Sigmoid colon (tissue), 4 donors: ENCODE measurements at regions not wholly inside any gene's neighbourhood (a gene's known extent, or its start where the extent isn't known, plus 50 kb on each side); places are given as distances from the start of the nearest gene placed in this dataset.
"Not testable (repeated sequence)": the region's sequence is repeated elsewhere in the genome, so short reads cannot be mapped to it uniquely, and the experiment has no call there.

Experiments used
- CTCF ChIP-seq, 4 experiments: fragments of 450-650 bp in 3 of 4; fragments of 200-600 bp in 1 of 4; IDR thresholded peaks; one replicate each; pipeline ENCODE4 v1.5.1; 2016 to 2019; ENCODE audit warnings: antibody characterized with exemption in 4 of 4, mild to moderate bottlenecking in 3 of 4, moderate library complexity in 2 of 4
- EP300 ChIP-seq, 4 donors: sonication (generic); formaldehyde crosslinking; IDR thresholded peaks; one replicate each; pipeline ENCODE4 v1.6.1; 2017; ENCODE audit warnings: antibody characterized with exemption in 4 of 4
- POLR2A ChIP-seq, 2 donors: fragments of 450-650 bp; IDR thresholded peaks; one replicate each; pipeline ENCODE4 v1.6.1; 2016; ENCODE audit warnings: antibody characterized with exemption in 2 of 2, mild to moderate bottlenecking in 2 of 2, moderate library complexity in 2 of 2
- POLR2AphosphoS5 ChIP-seq, 4 donors: sonication (generic); formaldehyde crosslinking; IDR thresholded peaks; one replicate each; pipeline ENCODE4 v1.6.1; 2017; ENCODE audit warnings: antibody characterized with exemption in 4 of 4

GRCh38 chr4:75126870-75127269 lies 194.0 kb downstream of the PARM1 start:
- not testable (repeated sequence) for TF ChIP-seq POLR2AphosphoS5, EP300, CTCF, POLR2A (IDR thresholded peaks at IDR 0.05)
